ENCODE measurements at regions not wholly inside any gene's neighbourhood (a gene's known extent, or its start where the extent isn't known, plus 50 kb on each side); places are given as distances from the start of the nearest gene placed in this dataset.

- peaks cover 0 to 4% (median 2%) of the 10 kb centered on the region in 4 donors for H3K9me3 ChIP-seq (ENCODE audit: control insufficient read depth in 4 of 4, low read length in 3 of 4)
- 89% methylated on average over 19 of the region's 19 CpGs for WGBS
- H3K27me3 ChIP-seq (ENCODE audit: control insufficient read depth in 4 of 4, insufficient read depth in 4 of 4, low read length in 3 of 4) = no peaks in the 10 kb centered on the region
- DNase-seq (ENCODE audit: low spot score) = no peak
- no peaks in the 10 kb centered on the region for H3K4me1 ChIP-seq (ENCODE audit: control insufficient read depth in 4 of 4, insufficient read depth in 4 of 4, low read length in 3 of 4)
- TF ChIP-seq HNF4A (conservative IDR thresholded peaks at IDR 0.05) (no peak), JUND (IDR thresholded peaks at IDR 0.05) (no peak), YY1 (IDR thresholded peaks at IDR 0.05) (no peak), REST (IDR thresholded peaks at IDR 0.05) (no peak), FOXA2 (IDR thresholded peaks at IDR 0.05) (no peak), NR2F2 (IDR thresholded peaks at IDR 0.05) (no peak), GABPA (IDR thresholded peaks at IDR 0.05 in 1 of 2, conservative IDR thresholded peaks at IDR 0.05 in 1 of 2) (no peak), TAF1 (conservative IDR thresholded peaks at IDR 0.05) (no peak), FOXA1 (IDR thresholded peaks at IDR 0.05) (no peak), HNF4G (IDR thresholded peaks at IDR 0.05) (no peak)
- H3K36me3 ChIP-seq (ENCODE audit: control insufficient read depth in 4 of 4, insufficient read depth in 3 of 4, low read depth in 1 of 4, low read length in 3 of 4) = no peaks in the 10 kb centered on the region
- H3K27ac ChIP-seq (ENCODE audit: low read depth in 1 of 2, low read length in 2 of 2) = no peak overlapping the region
- no peak overlapping the region for H3K9ac ChIP-seq (ENCODE audit: low read depth in 1 of 2, low read length in 2 of 2)
- no peak overlapping the region for H3K4me3 ChIP-seq (ENCODE audit: low read depth in 1 of 3, low read length in 3 of 3)
These were observed 795.1 kb upstream of the GRIA3 start for GRCh38 chrX:122389005-122389404.

- TF ChIP-seq, protein P1, sequence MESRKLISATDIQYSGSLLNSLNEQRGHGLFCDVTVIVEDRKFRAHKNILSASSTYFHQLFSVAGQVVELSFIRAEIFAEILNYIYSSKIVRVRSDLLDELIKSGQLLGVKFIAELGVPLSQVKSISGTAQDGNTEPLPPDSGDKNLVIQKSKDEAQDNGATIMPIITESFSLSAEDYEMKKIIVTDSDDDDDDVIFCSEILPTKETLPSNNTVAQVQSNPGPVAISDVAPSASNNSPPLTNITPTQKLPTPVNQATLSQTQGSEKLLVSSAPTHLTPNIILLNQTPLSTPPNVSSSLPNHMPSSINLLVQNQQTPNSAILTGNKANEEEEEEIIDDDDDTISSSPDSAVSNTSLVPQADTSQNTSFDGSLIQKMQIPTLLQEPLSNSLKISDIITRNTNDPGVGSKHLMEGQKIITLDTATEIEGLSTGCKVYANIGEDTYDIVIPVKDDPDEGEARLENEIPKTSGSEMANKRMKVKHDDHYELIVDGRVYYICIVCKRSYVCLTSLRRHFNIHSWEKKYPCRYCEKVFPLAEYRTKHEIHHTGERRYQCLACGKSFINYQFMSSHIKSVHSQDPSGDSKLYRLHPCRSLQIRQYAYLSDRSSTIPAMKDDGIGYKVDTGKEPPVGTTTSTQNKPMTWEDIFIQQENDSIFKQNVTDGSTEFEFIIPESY (IDR thresholded peaks at IDR 0.05) = no peak
- TF ChIP-seq ATF3 (IDR thresholded peaks at IDR 0.05) (no peak), RXRA (IDR thresholded peaks at IDR 0.05) (no peak), EGR1 (IDR thresholded peaks at IDR 0.05; ENCODE audit: low read depth in 2 of 2) (no peak), MAX (IDR thresholded peaks at IDR 0.05) (no peak), NR2F2 (IDR thresholded peaks at IDR 0.05) (no peak), FOXA1 (IDR thresholded peaks at IDR 0.05) (no peak), YY1 (IDR thresholded peaks at IDR 0.05) (no peak), RAD21 (IDR thresholded peaks at IDR 0.05) (no peak), JUND (IDR thresholded peaks at IDR 0.05) (no peak), HNF4G (IDR thresholded peaks at IDR 0.05) (no peak), REST (IDR thresholded peaks at IDR 0.05) (no peak), TAF1 (conservative IDR thresholded peaks at IDR 0.05) (no peak), CTCF (IDR thresholded peaks at IDR 0.05; ENCODE audit: low read depth, low read length, missing input control) (no peak)
- 88% methylated on average over 7 of the region's 7 CpGs for WGBS
- no peak overlapping the region for H3K9ac ChIP-seq (ENCODE audit: low read depth in 1 of 2, low read length in 2 of 2)
- no peak for DNase-seq (ENCODE audit: low spot score)
- no peaks in the 10 kb centered on the region for H3K9me3 ChIP-seq (ENCODE audit: control insufficient read depth in 4 of 4, low read length in 3 of 4)
- no peak overlapping the region for H3K27ac ChIP-seq (ENCODE audit: low read depth in 1 of 2, low read length in 2 of 2)
- H3K27me3 ChIP-seq (ENCODE audit: control insufficient read depth in 4 of 4, insufficient read depth in 4 of 4, low read length in 3 of 4) = no peaks in the 10 kb centered on the region
- H3K36me3 ChIP-seq (ENCODE audit: control insufficient read depth in 4 of 4, insufficient read depth in 3 of 4, low read depth in 1 of 4, low read length in 3 of 4) = no peaks in the 10 kb centered on the region
- no peak overlapping the region for H3K4me3 ChIP-seq (ENCODE audit: low read depth in 1 of 3, low read length in 3 of 3)
- no peaks in the 10 kb centered on the region for H3K4me1 ChIP-seq (ENCODE audit: control insufficient read depth in 4 of 4, insufficient read depth in 4 of 4, low read length in 3 of 4)
These were observed 765.3 kb upstream of the GRIA3 start for GRCh38 chrX:122418758-122419157.
